CD14-positive monocyte (primary cell): ENCODE measurements at regions not wholly inside any gene's neighbourhood (a gene's known extent, or its start where the extent isn't known, plus 50 kb on each side); places are given as distances from the start of the nearest gene placed in this dataset.

ENCODE experiments used
- DNase-seq, 3 donors: peaks; one replicate each; pipeline ENCODE4 v3.0.0-alpha.2; 2011 to 2022
- H2AFZ ChIP-seq: 2 replicates; pipeline ENCODE4 v1.6.0; 2012; ENCODE audit warnings: mild to moderate bottlenecking, low read depth, low read length, inconsistent platforms; ENCODE audit not compliant: insufficient read depth, poor library complexity, severe bottlenecking
- H3K27ac ChIP-seq, 2 donors: 1 replicate in 1 of 2; 2 replicates in 1 of 2; pipeline ENCODE4 v1.5.1; 2012 to 2013; ENCODE audit warnings: low read length in 2 of 2, control low read depth in 1 of 2, inconsistent platforms in 1 of 2, low read depth in 1 of 2, mild to moderate bottlenecking in 1 of 2
- H3K27me3 ChIP-seq, 2 donors: one replicate each; pipeline versions ENCODE4 v1.6.0 to v1.6.1; 2011 to 2013; ENCODE audit warnings: low read length in 2 of 2; ENCODE audit not compliant: control insufficient read depth in 2 of 2, insufficient read depth in 2 of 2
- H3K36me3 ChIP-seq, 2 donors: replicated peaks in 1 of 2; 1 replicate in 1 of 2; 2 replicates in 1 of 2; pipeline versions ENCODE4 v1.5.1 to v1.6.1; 2012 to 2013; ENCODE audit warnings: low read length in 2 of 2, control low read depth in 1 of 2, inconsistent platforms in 1 of 2, mild to moderate bottlenecking in 1 of 2; ENCODE audit not compliant: insufficient read depth in 2 of 2, control insufficient read depth in 1 of 2
- H3K4me1 ChIP-seq, 2 donors: 1 replicate in 1 of 2; 2 replicates in 1 of 2; pipeline versions ENCODE4 v1.5.1 to v1.6.1; 2012 to 2013; ENCODE audit warnings: low read length in 2 of 2, control low read depth in 1 of 2, inconsistent platforms in 1 of 2, mild to moderate bottlenecking in 1 of 2, moderate library complexity in 1 of 2; ENCODE audit not compliant: insufficient read depth in 2 of 2, control insufficient read depth in 1 of 2
- H3K4me2 ChIP-seq: replicated peaks from 2 replicates; pipeline ENCODE3; 2012; ENCODE audit warnings: low read length, moderate library complexity, mild to moderate bottlenecking; ENCODE audit not compliant: poor library complexity, severe bottlenecking; ENCODE audit errors: extremely low read depth
- H3K4me3 ChIP-seq, 3 experiments: fragments of 200-600 bp in 1 of 3; sonication (generic) in 1 of 3; replicated peaks in 1 of 3; 1 replicate in 2 of 3; 2 replicates in 1 of 3; pipeline ENCODE4 v1.5.1; 2011 to 2013; ENCODE audit warnings: low read length in 3 of 3, mild to moderate bottlenecking in 3 of 3, control low read depth in 2 of 3, low read depth in 2 of 3, inconsistent platforms in 1 of 3, moderate library complexity in 1 of 3
- H3K79me2 ChIP-seq: 2 replicates; pipeline ENCODE4 v1.6.0; 2012; ENCODE audit warnings: mild to moderate bottlenecking, control low read depth, inconsistent platforms, low read length, moderate library complexity; ENCODE audit not compliant: insufficient read depth
- H3K9ac ChIP-seq: 2 replicates; pipeline ENCODE4 v1.6.0; 2017; ENCODE audit warnings: low read length, mild to moderate bottlenecking; ENCODE audit not compliant: insufficient read depth, poor library complexity, severe bottlenecking
- H3K9me3 ChIP-seq, 2 donors: replicated peaks in 1 of 2; 1 replicate in 1 of 2; 2 replicates in 1 of 2; pipeline versions ENCODE4 v1.5.1 to v1.6.1; 2012 to 2013; ENCODE audit warnings: low read length in 2 of 2, control low read depth in 1 of 2; ENCODE audit not compliant: control insufficient read depth in 1 of 2, insufficient read depth in 1 of 2
- H4K20me1 ChIP-seq: 2 replicates; pipeline ENCODE4 v1.6.0; 2012; ENCODE audit warnings: mild to moderate bottlenecking, low read length, control low read depth, moderate library complexity; ENCODE audit not compliant: insufficient read depth
- H3K27ac Mint-ChIP-seq, 7 donors: one replicate each; pipeline ENCODE4 v1.8.0; 2020; ENCODE audit warnings: mild to moderate bottlenecking in 7 of 7, mixed read lengths in 7 of 7, moderate library complexity in 6 of 7, inconsistent platforms in 2 of 7
- H3K27me3 Mint-ChIP-seq, 3 donors: one replicate each; pipeline ENCODE4 v1.8.0; 2021 to 2022; ENCODE audit warnings: low read depth in 3 of 3, mild to moderate bottlenecking in 3 of 3, mixed read lengths in 3 of 3, moderate library complexity in 3 of 3, inconsistent platforms in 1 of 3
- H3K36me3 Mint-ChIP-seq, 2 donors: one replicate each; pipeline ENCODE4 v1.8.0; 2020; ENCODE audit warnings: mixed read lengths in 2 of 2, inconsistent platforms in 1 of 2, mild to moderate bottlenecking in 1 of 2
- H3K4me1 Mint-ChIP-seq: one replicate; pipeline ENCODE4 v1.8.0; 2020; ENCODE audit warnings: mild to moderate bottlenecking, mixed read lengths
- H3K4me3 Mint-ChIP-seq, 2 donors: one replicate each; pipeline ENCODE4 v1.8.0; 2020; ENCODE audit warnings: mild to moderate bottlenecking in 2 of 2, mixed read lengths in 2 of 2, moderate library complexity in 1 of 2
- H3K9me3 Mint-ChIP-seq, 7 donors: one replicate each; pipeline ENCODE4 v1.8.0; 2020 to 2022; ENCODE audit warnings: mixed read lengths in 7 of 7, mild to moderate bottlenecking in 6 of 7, moderate library complexity in 6 of 7, inconsistent platforms in 2 of 7
- CTCF ChIP-seq: fragments of 200-600 bp; IDR thresholded peaks from one replicate; pipeline ENCODE4 v1.8.0; 2022; ENCODE audit warnings: antibody characterized with exemption, mild to moderate bottlenecking
- WGBS: methylation state at CpG from one replicate; pipeline ENCODE4 v1.1.5; 2013; ENCODE audit warnings: missing lambda C conversion rate; ENCODE audit not compliant: insufficient coverage; 5-methylcytosine and 5-hydroxymethylcytosine counted together
- intact Hi-C, 2 donors: fragments of 100-400 bp; cut with micrococcal nuclease; formaldehyde crosslinking; loops; one replicate each; pipeline versions ENCODE4 v1.15.0 to v1.15.1; 2023

GRCh38 chr16:64455275-64455674 lies 666.6 kb downstream of the CDH11 start:
- intact Hi-C loops = no loop called here
- Histone ChIP-seq H3K9ac (no peak overlapping the region), H3K27me3 (no peaks in the 10 kb centered on the region), H3K36me3 (no peaks in the 10 kb centered on the region), H2AFZ (no peak overlapping the region), H3K27ac (no peak overlapping the region), H3K4me3 (no peak overlapping the region), H3K9me3 (no peaks in the 10 kb centered on the region), H3K4me1 (no peaks in the 10 kb centered on the region), H3K79me2 (no peaks in the 10 kb centered on the region), H3K4me2 (no peak overlapping the region), H4K20me1 (no peaks in the 10 kb centered on the region)
- peaks cover 0 to 2% (median 2%) of the 10 kb centered on the region in 3 donors for H3K27me3 Mint-ChIP-seq
- H3K4me3 Mint-ChIP-seq = no peak overlapping the region
- no peaks in the 10 kb centered on the region for H3K4me1 Mint-ChIP-seq
- no peaks in the 10 kb centered on the region for H3K36me3 Mint-ChIP-seq
- H3K9me3 Mint-ChIP-seq = peaks cover 0 to 5% (median 0%) of the 10 kb centered on the region in 7 donors
- DNase-seq = no peak
- no peak for TF ChIP-seq CTCF
- no CpG with 5 or more reads among the region's 1 CpG for WGBS
- no peak overlapping the region for H3K27ac Mint-ChIP-seq

- no peak overlapping the region for H2AFZ ChIP-seq
- no peak for TF ChIP-seq CTCF
- H3K27me3 ChIP-seq = no peaks in the 10 kb centered on the region
- H3K9me3 ChIP-seq = no peaks in the 10 kb centered on the region
- no peaks in the 10 kb centered on the region for H3K36me3 ChIP-seq
- no peak overlapping the region for H3K9ac ChIP-seq
- Mint-ChIP-seq H3K27ac (no peak overlapping the region), H3K4me1 (no peaks in the 10 kb centered on the region), H3K4me3 (no peak overlapping the region), H3K9me3 (peaks cover 0 to 5% (median 0%) of the 10 kb centered on the region in 7 donors), H3K27me3 (peaks cover 0 to 2% (median 2%) of the 10 kb centered on the region in 3 donors), H3K36me3 (no peaks in the 10 kb centered on the region)
- 57% methylated on average over 1 of the region's 2 CpGs for WGBS
- intact Hi-C loops = no loop called here
- no peak overlapping the region for H3K4me2 ChIP-seq
- no peaks in the 10 kb centered on the region for H3K79me2 ChIP-seq
- no peak overlapping the region for H3K27ac ChIP-seq
- H4K20me1 ChIP-seq = no peaks in the 10 kb centered on the region
- DNase-seq = no peak
- H3K4me3 ChIP-seq = no peak overlapping the region
- H3K4me1 ChIP-seq = no peaks in the 10 kb centered on the region
Observed at GRCh38 chr16:64453646-64454045, 668.2 kb downstream of the CDH11 start.
